ENCODE measurements at regions not wholly inside any gene's neighbourhood (a gene's known extent, or its start where the extent isn't known, plus 50 kb on each side); places are given as distances from the start of the nearest gene placed in this dataset.

GRCh38 chr4:20106921-20107320 is 144.8 kb upstream of the SLIT2 start:
- TF ChIP-seq POLR2AphosphoS5 (IDR thresholded peaks at IDR 0.05; ENCODE audit: low read depth, low read length) (no peak), TAF1 (IDR thresholded peaks at IDR 0.05; ENCODE audit: borderline replicate concordance, insufficient read depth, low read length) (no peak)

Data from PFSK-1 (cell line).